Embryonic facial prominence (tissue), 1 donor: ENCODE measurements at regions not wholly inside any gene's neighbourhood (a gene's known extent, or its start where the extent isn't known, plus 50 kb on each side); places are given as distances from the start of the nearest gene placed in this dataset.

Source experiments
- DNase-seq: peaks from one replicate; pipeline ENCODE4 v3.0.0-alpha.2; 2016; ENCODE audit errors: extremely low spot score

DNA sequence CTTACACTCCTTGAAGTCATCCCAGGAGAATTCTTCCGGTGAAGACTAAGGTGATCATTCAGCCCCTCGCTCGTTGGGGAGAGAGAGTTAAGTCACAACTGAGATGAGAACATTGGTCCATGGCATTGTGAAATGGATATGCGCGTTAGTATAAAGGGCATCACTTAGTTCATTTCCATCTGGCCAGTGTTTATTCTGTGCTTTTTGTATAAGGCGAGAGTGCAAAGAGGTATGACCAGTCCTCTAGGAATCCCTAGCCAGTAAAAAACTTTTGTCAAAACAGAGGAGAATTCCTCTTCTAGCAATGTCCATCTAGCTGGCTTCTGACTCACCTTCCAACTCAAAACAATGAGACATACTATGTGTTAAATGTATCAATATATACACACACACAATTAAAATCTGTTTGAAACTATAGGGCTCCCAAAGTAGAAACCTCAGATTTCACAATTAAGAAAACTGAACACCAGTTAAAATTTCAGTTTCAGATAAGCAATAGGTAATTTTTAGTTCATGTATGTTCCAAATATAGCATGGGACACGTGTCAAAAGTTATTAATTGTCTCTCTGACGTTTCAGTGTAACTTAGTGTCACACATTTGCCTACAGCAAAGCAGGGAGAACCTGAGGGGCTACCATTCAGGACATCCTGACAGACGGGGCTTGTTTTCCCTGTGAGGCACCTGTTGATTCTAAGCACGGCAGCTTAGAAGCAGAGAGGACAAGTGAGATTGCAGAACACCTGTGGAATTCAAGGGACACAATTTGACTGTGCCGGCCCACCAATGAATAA, 158.9 kb downstream of the KLF6 start:
- DNase-seq: no peak

DNA sequence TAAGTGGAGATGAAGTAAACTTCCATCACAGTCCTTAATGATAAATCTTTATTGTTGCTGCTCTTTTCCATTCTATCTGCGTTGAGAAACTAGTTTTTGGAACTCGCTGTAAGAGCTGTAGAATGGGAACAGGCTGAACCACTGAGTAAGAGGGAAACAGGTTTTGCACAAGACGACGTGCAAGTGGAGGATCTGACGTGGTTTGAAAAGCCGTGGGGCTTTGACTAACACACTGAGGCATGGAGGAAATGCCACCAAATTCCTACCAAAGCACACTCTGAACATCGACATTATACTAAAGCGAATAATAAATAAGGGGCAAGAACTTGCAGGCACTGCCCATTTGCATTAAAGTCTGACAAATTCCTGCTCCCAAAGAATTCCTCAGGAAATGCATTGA, 160.6 kb downstream of the KLF6 start:
- no peak for DNase-seq

DNA sequence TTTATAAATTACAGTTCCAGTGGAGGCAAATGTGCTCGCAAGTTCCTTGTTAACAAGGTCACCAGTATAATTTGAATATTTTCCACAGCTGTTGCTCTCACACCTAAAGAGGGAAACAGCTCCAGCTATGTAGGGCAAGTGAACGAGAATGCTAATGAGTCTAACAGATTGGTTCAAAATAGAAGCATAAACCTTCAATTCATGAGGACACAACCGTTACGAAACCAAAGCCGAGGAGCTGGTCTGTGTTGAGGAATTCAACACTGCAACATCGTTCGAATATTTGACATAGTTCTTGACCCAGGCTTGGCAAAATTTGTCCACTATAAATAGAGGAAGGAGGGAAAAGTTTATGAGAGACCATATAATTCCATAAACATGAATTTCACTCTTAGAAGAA, 161.3 kb downstream of the KLF6 start:
- DNase-seq: no peak

DNA sequence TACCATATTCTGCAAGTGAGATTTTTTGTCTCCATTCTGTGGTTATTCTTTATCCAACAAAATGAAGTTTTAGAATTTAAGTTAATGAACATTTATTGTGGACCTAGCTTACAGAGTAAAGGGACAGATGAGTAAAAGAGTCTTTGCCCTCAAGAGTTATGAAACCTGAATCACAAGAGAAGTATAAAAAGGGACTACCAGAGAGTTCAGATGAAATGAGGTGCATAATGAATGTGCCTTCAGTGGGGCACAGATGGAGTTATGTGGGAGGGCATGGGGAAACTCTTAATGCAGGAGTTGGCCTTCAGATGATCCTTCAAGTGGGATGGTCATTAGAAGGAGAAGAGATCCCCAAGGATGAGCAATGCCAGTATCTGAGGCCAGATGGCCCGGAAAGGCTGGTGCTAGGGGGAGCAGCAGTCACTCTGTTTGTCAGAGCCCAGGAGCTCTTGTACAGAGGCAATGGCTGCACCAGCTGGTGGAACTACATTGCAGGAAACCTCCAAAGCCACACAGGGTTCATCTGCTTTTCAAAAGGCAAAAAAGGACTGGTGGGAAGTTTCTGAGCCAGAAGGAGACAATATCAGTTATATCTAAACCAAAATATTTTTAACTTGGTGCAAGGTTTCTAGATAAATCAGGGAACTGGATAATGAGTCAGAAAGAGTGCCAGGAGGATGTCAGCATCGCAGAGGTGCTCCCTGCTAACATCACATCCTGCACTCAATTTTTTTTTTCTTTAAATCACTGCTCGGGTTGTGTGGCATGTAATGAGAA, 162.0 kb downstream of the KLF6 start:
- no peak for DNase-seq

DNA sequence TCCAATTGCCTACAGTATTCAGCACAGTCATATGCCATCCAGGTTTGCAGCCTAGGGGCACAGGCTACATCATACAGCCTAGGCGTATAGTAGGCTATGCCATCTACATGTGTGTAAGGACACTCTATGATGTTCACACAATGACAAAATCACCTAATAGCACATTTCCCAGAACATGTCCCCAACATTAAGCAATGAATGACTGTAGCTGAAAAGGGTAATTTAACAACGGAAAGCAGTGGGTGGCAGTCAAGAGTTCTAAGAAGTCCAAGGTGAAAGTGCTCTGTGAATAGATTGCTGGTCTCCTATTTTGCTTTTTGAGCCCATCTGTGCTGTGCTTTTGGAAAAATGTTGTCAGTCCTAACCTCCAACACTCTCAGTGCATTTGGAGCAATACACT, 162.6 kb downstream of the KLF6 start:
- DNase-seq: no peak

DNA sequence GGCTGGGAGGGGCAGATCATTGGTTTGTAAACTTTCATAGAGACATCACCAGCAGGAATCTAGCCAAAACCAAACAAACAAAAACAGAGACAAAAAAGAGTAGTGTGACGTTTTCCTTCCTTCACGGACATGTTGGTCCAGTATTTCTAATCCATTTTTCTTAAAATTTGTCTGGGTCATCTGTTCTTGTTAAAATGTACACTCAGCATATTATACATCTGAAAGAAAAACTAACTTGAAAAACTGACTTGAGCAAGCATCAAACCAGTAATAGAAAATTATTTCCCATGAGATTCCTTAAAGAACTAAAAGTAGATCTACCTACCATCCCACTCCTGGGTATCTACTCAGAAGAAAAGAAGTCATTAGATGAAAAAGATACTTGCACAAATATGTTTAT, 164.2 kb downstream of the KLF6 start:
- no peak for DNase-seq

DNA sequence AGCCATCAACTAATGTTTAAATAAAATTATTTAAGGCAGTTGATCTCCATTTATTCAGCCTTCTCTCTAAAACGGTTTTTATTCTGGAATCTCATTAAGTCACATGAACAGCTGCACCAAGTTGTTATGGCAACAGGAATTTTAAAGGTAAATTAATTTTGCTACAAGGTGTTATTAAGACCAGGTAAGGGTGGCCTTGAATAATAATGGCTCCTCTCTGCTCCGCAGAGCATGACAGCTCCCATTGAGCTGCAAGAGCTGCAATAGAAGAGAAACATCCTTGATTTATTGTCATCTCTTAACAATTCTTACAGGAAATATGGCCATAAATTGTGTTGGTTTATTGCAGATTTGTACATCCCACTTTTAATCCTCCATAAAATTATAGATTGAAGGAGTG, 165.8 kb downstream of the KLF6 start:
- DNase-seq: no peak

DNA sequence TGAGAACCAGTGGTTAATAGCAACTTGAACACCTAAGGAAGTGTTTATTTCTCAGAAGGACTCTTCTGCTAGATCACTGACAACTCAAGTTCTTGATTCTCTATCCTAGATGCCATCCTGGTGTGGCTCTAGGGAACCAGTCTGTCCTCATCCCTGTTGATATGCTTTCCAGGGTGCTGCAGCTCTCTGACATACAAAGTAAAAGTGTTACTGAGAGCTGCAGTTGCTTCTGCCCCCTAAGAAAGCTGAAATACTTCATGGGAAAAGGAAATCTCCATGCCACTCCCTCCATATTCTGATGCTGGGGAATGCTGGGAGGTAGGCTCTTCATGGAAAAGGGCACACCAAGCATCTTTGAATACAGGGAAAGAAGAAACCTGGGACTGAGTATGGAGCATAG, 168.1 kb downstream of the KLF6 start:
- no peak for DNase-seq

DNA sequence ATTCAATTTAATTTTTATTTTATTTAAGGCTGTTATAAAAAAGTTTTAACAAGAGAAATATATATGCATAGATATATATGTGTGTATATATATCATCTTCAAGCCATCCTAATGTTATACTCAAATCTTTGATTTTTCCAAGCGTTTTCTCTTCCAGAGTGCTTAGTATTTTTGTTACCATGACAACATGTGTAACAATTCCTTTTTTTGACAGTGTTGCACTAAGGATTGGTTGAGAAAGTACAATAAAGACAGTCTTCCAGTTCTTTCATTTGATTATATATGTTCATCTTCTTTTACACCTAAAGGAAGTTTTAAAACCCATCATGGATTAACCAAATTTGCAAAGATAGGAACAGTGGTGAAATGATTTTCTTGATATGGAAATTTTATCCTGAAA, 171.7 kb downstream of the KLF6 start:
- no peak for DNase-seq

DNA sequence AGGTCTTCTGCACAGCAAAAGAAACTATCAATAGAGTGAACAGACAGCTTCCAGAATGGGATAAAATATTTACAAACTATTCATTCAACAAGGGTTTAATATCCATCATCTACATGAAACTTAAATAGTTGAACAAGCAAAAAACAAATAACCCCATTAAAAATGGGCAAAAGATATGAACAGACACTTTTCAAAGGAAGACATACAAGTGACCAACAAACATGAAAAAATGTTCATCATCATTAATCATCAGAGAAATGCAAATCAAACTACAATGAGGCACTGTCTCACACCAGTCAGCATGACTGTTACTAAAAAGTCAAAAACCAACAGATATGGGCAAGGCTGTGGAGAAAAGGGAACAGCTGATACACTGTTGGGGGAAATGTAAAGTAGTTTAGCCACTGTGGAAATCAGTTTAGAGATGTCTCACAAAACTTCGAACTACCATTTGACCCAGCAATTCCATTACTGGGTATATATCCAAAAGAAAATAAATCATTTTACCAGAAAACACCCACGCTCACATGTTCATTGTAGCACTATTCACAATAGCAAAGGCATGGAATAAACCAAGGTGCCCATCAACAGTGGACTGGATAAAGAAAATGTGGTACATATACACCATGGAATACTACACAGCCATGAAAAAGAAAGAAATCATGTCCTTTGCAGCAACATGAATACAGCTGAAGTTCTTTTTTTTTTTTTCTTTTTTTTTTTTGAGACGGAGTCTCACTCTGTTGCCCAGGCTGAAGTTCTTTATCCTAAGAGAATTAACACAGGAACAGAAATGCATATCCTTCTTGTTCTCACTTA, 172.6 kb downstream of the KLF6 start:
- no peak for DNase-seq

DNA sequence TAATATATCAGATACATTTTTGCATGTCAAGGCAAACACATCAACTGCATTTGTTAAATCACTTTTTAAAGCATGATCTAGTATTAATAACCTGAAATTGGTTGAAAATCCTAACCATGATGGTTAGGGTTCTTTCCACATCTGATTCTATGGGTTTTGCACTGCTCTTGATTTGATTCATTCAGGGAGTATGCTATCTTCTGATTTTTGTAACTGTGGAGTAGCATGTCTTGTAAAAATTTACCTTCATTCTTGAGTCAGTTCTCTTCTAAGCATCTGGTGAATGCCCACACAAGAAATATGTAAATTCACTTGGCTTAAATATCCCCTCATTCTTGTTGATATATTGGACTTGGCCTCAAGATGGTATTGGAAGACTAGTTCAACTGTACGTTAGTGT, 178.7 kb downstream of the KLF6 start:
- DNase-seq: no peak

DNA sequence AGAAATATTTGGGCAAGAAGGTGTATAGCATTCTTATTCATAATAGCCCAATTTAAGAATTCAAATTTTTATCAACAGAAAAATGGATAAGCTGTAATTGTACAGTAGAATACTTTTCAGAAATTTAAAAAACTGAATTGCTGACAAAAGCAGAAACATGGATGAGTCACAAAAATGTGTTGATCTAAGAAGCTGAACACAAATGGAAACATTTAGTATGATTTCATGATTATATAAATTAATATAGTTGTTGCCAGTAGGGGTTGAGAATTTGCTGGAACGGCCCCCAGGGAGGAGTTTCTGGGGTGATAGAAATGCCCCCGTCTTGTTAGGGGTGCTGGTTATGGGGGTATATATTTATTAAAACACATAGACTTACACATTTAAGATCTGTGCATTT, 179.1 kb downstream of the KLF6 start:
- DNase-seq: no peak

DNA sequence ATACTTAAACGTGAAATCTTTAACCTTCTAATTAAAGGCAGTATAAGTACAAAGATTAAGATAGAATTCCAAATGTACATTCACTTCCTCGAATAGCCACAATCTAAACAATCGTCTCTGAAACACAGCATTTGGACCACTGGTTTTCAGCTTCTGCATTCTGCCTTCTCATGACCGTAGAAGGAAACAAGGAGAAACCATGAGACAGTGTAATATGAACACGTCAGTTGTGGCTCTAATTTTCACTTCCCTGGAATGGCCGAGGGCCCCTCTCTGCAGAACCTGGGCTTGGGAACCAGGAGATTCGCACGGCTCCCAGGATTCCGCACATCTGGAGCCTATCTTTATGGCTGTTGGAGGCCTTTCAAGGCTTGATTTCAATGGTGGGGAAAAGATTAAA, 189.3 kb downstream of the KLF6 start:
- DNase-seq: no peak

DNA sequence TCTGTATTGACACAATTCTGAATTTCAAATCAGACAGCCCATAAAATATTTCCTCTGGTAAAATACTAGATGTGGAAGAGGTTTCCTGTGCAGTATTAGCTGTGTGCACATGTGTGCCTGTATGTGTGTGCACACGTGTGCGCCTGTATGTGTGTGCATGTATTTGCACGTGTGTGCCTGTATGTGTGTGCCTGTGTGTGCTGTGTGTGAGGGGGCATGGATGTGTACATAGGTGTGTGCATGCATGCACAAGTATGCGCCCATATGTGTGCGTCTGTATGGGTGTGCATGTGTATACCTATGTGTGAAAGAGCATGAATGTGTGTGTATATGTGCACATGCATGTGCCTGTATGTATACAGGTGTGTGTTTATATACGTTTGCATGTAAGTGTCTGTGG, 191.4 kb downstream of the KLF6 start:
- DNase-seq: no peak

DNA sequence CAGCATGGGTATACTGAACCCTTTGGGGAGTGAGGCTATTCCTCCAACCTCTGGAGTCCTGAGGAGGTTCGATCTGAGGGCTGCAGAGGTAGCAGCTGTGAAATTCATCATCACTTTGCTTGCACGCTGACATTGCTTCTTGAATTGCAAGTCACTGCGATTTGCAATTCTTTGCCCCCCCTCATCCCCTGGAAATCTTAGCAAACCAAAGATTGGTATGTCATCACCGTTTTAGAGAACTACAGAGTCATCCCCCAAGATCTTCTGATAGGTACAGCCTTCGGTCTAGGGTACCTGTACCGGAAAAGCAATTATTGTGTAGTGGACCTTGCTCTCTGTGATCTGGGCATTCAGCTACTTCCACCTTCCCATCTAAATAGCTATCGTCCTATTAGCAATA, 192.6 kb downstream of the KLF6 start:
- DNase-seq: no peak

DNA sequence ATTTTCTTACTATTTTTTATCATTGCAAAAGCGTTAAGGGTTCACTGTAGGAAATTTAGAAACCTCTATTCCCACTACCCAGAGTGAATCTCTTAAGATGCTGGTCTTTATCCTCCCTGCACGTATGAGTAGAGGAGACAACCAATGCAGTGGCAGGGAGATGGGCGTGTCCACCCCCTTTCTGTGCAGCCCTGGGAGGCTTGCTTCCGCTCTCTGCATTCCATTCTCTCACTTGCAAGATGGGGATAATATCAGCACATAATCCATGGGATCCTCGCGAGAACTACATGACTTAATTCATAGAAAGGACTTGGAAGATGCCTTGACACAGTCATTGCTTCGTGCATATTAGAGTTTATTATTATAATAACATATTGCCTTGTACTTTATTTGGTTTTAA, 196.2 kb downstream of the KLF6 start:
- DNase-seq: no peak

DNA sequence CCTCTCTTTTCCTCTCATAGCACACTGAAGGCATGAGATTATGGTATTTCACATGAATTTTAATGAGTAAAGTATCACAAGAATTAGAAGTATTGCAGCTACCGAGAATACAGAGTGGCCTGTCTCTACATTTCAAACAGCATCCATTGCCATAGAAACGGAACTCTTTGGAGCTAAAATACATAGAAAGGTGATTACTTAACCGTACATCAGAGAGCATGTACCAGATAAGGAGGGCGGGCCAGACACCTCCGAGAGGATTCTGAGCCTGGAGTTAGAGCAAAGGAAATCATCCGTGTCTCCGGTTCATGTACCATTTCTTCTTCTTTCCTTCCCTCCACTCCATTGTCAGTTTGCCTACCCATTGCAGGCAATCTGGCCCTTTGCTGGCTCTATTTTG, 196.7 kb downstream of the KLF6 start:
- no peak for DNase-seq

DNA sequence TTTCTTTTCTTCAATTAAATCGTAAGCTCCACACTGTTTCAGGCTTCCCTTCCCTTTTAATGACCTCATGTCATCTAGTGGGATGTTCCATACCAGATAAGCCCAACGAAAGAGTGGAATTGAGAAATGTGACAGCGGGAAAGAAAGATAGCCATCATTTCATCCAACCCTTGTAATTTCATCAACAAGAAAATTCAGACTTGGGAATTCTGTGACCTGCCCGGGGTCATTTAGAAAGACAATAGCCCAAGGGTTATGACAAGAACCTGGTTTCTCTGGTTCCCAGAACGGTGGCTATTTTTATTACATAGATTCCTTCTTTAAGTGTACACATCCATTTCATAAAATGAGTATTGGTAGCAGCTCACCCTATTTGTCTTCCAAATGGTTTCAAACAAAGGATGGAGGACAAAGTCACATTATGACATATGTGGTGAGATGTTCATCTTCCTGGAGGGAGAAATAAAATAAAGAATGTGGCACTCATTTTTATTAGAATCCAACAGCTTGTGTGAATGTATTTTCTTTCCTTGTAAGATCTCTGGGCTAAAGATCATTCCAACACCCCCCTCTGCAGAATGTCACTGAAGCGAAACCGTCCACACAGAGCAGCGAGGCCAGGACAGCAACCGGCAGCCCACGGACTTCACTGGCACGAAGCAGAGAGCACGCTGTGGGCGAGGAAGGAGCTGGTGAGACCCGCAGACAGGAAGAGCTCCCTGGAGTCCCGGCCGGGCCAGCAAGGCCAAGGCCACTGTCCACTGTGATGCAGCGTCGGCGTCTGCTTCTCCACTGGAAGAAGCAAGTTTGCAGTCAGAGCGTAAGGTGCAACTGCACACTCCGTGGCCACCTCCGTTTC, 199.9 kb downstream of the KLF6 start:
- no peak for DNase-seq

DNA sequence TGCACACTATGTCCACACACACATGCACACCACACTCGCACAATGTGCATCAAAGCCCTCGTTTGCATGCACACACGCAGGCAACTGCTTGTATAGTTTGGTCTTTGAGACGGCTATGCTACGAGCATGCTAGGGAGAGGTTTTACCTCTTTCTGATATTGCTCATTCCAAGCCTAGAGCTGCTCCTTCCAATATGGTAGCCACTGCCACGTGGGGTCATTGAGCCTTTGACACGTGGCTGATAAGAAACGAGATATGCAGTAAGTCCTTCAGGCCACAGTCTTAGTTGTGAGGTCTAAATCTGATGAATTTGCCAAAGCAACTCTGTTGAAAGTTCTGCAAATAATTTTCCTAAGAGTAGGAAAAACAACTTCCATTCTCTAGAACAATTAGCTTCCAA, 204.4 kb downstream of the KLF6 start:
- DNase-seq: no peak

DNA sequence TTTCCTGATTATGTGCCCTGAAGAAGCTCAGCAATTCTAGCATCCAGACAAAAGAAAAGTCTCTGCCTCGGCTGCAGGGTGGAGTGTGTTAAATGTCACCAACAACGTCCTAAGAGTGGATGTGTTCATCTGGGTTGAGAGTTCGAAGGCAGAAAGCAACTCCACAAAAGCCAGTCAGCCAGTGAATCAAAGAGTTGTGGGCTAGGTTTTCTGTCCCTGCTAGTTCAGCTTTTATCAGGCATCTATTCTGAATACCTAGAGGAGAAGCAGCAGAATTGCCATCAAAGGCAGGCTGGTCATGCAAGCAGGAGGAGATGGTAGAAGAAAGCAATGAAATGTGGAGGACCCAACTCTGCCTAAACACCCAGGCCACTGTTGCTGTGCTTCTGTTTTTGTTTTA, 205.2 kb downstream of the KLF6 start:
- no peak for DNase-seq

DNA sequence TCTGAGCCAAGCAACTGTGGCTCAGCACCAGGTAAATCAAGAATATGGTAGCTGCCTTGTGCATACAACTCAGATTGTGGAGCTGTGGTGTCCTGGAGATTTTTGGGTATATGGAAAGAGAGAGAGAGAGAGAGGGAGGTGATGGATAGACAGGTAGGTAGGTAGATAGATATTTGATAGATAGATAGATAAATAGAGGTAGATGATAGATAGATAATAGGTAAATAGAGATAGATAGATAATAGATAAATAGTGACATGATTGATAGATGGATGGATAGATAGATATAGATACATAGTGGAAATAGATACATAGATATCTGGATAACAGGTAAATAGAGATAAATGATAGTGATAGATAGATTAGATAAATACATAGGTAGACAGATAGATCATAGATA, 206.3 kb downstream of the KLF6 start:
- DNase-seq: no peak

DNA sequence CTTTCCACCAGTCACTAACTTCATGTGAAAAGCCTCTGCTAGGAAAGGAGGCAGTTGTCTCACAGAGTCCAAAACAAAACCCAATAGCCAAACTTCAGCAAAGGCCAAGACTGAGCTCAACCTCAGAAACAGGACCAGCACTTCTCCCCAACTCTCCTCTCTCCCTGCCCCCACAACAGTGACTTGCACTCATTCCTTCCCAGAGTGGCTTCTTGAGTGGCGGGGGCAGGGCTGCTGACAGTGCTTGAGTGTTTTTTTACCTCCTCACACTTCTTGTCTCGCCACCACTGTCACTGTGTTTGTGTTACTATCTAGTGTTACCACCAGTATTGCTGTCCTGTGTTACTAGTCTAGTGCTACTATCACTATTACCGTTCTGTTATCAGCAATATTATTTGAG, 206.8 kb downstream of the KLF6 start:
- DNase-seq: no peak
